IMR-90 (cell line): ENCODE measurements at regions not wholly inside any gene's neighbourhood (a gene's known extent, or its start where the extent isn't known, plus 50 kb on each side); places are given as distances from the start of the nearest gene placed in this dataset.

Experiments used
- ATAC-seq: fragments of 200-7000 bp; cut with Tn5 transposase; 2 replicates; pipeline ENCODE4 v1.9.1; 2020; ENCODE audit warnings: low read depth, mild to moderate bottlenecking, moderate library complexity
- BruUV-seq: library from RNA; stranded (reverse); fragments of 400-500 nt; replicated peaks from 2 replicates; lab custom pipeline; 2021; lab: Mats Ljungman, UMichigan
- CTCF ChIA-PET: fragments of 300-600 bp; formaldehyde crosslinking; extraction: SDS; loops from one replicate; lab custom pipeline; 2021; ENCODE audit warnings: antibody characterized with exemption; lab: Yijun Ruan, JAX
- POLR2A ChIA-PET: fragments of 300-600 bp; sonication (Branson Sonifier 250); formaldehyde crosslinking; loops from one replicate; lab custom pipeline; 2022; ENCODE audit warnings: antibody characterized with exemption; ENCODE audit not compliant: unreplicated experiment; lab: Charles Lee
- DNase-seq: peaks from one replicate; pipeline ENCODE4 v3.0.0; 2013
- H2AFZ ChIP-seq: replicated peaks from 2 replicates; pipeline ENCODE3; 2013; ENCODE audit warnings: low read length, mild to moderate bottlenecking; ENCODE audit not compliant: poor library complexity
- H2AK5ac ChIP-seq: 2 replicates; pipeline ENCODE4 v1.6.1; 2013; ENCODE audit warnings: low read depth, low read length, inconsistent platforms
- H2AK9ac ChIP-seq: replicated peaks from 2 replicates; pipeline ENCODE3; 2013; ENCODE audit warnings: mild to moderate bottlenecking, low read depth, low read length, moderate library complexity; ENCODE audit not compliant: poor library complexity
- H2BK120ac ChIP-seq: 2 replicates; pipeline ENCODE4 v1.6.1; 2013; ENCODE audit warnings: low read depth, low read length, inconsistent platforms
- H2BK15ac ChIP-seq: 3 replicates; pipeline ENCODE4 v1.6.1; 2013; ENCODE audit warnings: low read depth, low read length, inconsistent platforms
- H2BK20ac ChIP-seq: 2 replicates; pipeline ENCODE4 v1.6.1; 2013; ENCODE audit warnings: low read depth, mild to moderate bottlenecking, inconsistent platforms, low read length, moderate library complexity
- H2BK5ac ChIP-seq: 2 replicates; pipeline ENCODE4 v1.6.1; 2013; ENCODE audit warnings: mild to moderate bottlenecking, low read depth, low read length, inconsistent platforms; ENCODE audit not compliant: poor library complexity, severe bottlenecking
- H3K14ac ChIP-seq: replicated peaks from 2 replicates; pipeline ENCODE4 v1.6.1; 2013; ENCODE audit warnings: low read depth, low read length, inconsistent platforms
- H3K18ac ChIP-seq: 2 replicates; pipeline ENCODE4 v1.6.1; 2013; ENCODE audit warnings: low read depth, low read length, control low read depth
- H3K23ac ChIP-seq: 2 replicates; pipeline ENCODE4 v1.6.1; 2013; ENCODE audit warnings: low read depth, low read length, inconsistent platforms
- H3K27ac ChIP-seq: 2 replicates; pipeline ENCODE4 v1.5.1; 2013; ENCODE audit warnings: mild to moderate bottlenecking, control low read depth, low read length; ENCODE audit not compliant: insufficient read depth
- H3K27me3 ChIP-seq: 2 replicates; pipeline ENCODE4 v1.6.1; 2013; ENCODE audit warnings: low read length; ENCODE audit not compliant: control insufficient read depth, insufficient read depth
- H3K36me3 ChIP-seq: 2 replicates; pipeline ENCODE4 v1.6.1; 2013; ENCODE audit warnings: low read length, mixed read lengths; ENCODE audit not compliant: control insufficient read depth, insufficient read depth
- H3K4ac ChIP-seq: 2 replicates; pipeline ENCODE4 v1.6.1; 2013; ENCODE audit warnings: low read depth, low read length, inconsistent platforms
- H3K4me1 ChIP-seq: 2 replicates; pipeline ENCODE4 v1.6.1; 2013; ENCODE audit warnings: low read length, mixed read lengths; ENCODE audit not compliant: control insufficient read depth, insufficient read depth
- H3K4me2 ChIP-seq: 2 replicates; pipeline ENCODE4 v1.6.1; 2013; ENCODE audit warnings: low read depth, mild to moderate bottlenecking, control low read depth, low read length, moderate library complexity
- H3K4me3 ChIP-seq: 2 replicates; pipeline ENCODE4 v1.5.1; 2013; ENCODE audit warnings: low read depth, mild to moderate bottlenecking, control low read depth, low read length, moderate library complexity; ENCODE audit not compliant: insufficient read depth
- H3K56ac ChIP-seq: 2 replicates; pipeline ENCODE4 v1.6.1; 2013; ENCODE audit warnings: low read length, inconsistent platforms; ENCODE audit not compliant: insufficient read depth; ENCODE audit errors: extremely low read depth
- H3K79me1 ChIP-seq, 2 experiments: 2 replicates each; pipeline ENCODE4 v1.6.1; 2013; ENCODE audit warnings: low read length in 2 of 2, inconsistent platforms in 1 of 2, low read depth in 1 of 2
- H3K9ac ChIP-seq: 2 replicates; pipeline ENCODE4 v1.6.1; 2013; ENCODE audit warnings: low read depth, low read length, control low read depth
- H3K9me1 ChIP-seq: 2 replicates; pipeline ENCODE4 v1.6.1; 2013; ENCODE audit warnings: low read length, inconsistent platforms; ENCODE audit not compliant: insufficient read depth
- H3K9me3 ChIP-seq: 2 replicates; pipeline ENCODE4 v1.6.1; 2013; ENCODE audit warnings: low read length; ENCODE audit not compliant: control insufficient read depth, insufficient read depth
- H4K20me1 ChIP-seq: 2 replicates; pipeline ENCODE4 v1.6.1; 2013; ENCODE audit warnings: low read length, inconsistent platforms; ENCODE audit not compliant: insufficient read depth
- H4K5ac ChIP-seq: 2 replicates; pipeline ENCODE4 v1.6.1; 2013; ENCODE audit warnings: mild to moderate bottlenecking, low read depth, low read length, control low read depth
- H4K8ac ChIP-seq, 2 experiments: 2 replicates each; pipeline ENCODE4 v1.6.1; 2013; ENCODE audit warnings: low read depth in 2 of 2, low read length in 2 of 2, control low read depth in 1 of 2, inconsistent platforms in 1 of 2
- H4K91ac ChIP-seq: 2 replicates; pipeline ENCODE4 v1.6.1; 2013; ENCODE audit warnings: low read depth, low read length, inconsistent platforms; ENCODE audit not compliant: insufficient read depth
- BHLHE40 ChIP-seq: fragments of 150-350 bp; IDR thresholded peaks from 2 replicates; pipeline ENCODE4 v1.6.1; 2016; ENCODE audit warnings: mild to moderate bottlenecking, low read depth, low read length
- CHD1 ChIP-seq: IDR thresholded peaks from 2 replicates; pipeline ENCODE4 v1.6.1; 2012; ENCODE audit warnings: low read depth, low read length, improper control_type of control experiment
- CTCF ChIP-seq: conservative IDR thresholded peaks from 2 replicates; pipeline ENCODE4 v1.5.1; 2012; ENCODE audit warnings: mild to moderate bottlenecking, low read depth, low read length, improper control_type of control experiment
- FOS ChIP-seq: fragments of 150-350 bp; IDR thresholded peaks from 2 replicates; pipeline ENCODE4 v1.6.1; 2016; ENCODE audit warnings: low read depth, low read length
- MAZ ChIP-seq: IDR thresholded peaks from 2 replicates; pipeline ENCODE4 v1.6.1; 2012; ENCODE audit warnings: low read depth, mild to moderate bottlenecking, low read length, improper control_type of control experiment, moderate library complexity, borderline replicate concordance
- MXI1 ChIP-seq: IDR thresholded peaks from 2 replicates; pipeline ENCODE4 v1.6.1; 2012; ENCODE audit warnings: low read depth, mild to moderate bottlenecking, low read length, moderate library complexity, borderline replicate concordance
- POLR2A ChIP-seq: IDR thresholded peaks from 2 replicates; pipeline ENCODE4 v1.6.1; 2012; ENCODE audit warnings: mild to moderate bottlenecking, low read depth, low read length
- RFX5 ChIP-seq: IDR thresholded peaks from 2 replicates; pipeline ENCODE4 v1.8.0; 2012; ENCODE audit warnings: low read depth, mild to moderate bottlenecking, low read length, moderate library complexity
- WGBS, 2 experiments: methylation state at CpG; one replicate each; pipeline versions ENCODE4 v1.1.5 to v1.1.7; 2013; ENCODE audit warnings: missing lambda C conversion rate in 2 of 2; ENCODE audit not compliant: insufficient read length in 1 of 2; ENCODE audit errors: extremely low coverage in 2 of 2; 5-methylcytosine and 5-hydroxymethylcytosine counted together
- dilution Hi-C: fragments of 300-500 bp; cut with HindIII; formaldehyde crosslinking; loops from one replicate; pipeline ENCODE4 v1.14.3; 2018; ENCODE audit warnings: low sequenced_read_pairs; ENCODE audit not compliant: unreplicated experiment
- in situ Hi-C: fragments of 300-500 bp; cut with MboI; formaldehyde crosslinking; loops from 3 replicates; pipeline ENCODE4 v1.14.3; 2019; ENCODE audit warnings: low sequenced_read_pairs, inconsistent platforms, mixed read lengths
- intact Hi-C: fragments of 100-400 bp; cut with micrococcal nuclease; formaldehyde crosslinking; loops from 2 replicates; pipeline ENCODE4 v1.10.0; 2022
- TF ChIP-seq, protein P1 (sequence below): fragments of 150-350 bp; IDR thresholded peaks from 2 replicates; pipeline ENCODE4 v1.6.1; 2017; ENCODE audit warnings: mild to moderate bottlenecking, antibody characterized with exemption, low read length, low read depth

DNA sequence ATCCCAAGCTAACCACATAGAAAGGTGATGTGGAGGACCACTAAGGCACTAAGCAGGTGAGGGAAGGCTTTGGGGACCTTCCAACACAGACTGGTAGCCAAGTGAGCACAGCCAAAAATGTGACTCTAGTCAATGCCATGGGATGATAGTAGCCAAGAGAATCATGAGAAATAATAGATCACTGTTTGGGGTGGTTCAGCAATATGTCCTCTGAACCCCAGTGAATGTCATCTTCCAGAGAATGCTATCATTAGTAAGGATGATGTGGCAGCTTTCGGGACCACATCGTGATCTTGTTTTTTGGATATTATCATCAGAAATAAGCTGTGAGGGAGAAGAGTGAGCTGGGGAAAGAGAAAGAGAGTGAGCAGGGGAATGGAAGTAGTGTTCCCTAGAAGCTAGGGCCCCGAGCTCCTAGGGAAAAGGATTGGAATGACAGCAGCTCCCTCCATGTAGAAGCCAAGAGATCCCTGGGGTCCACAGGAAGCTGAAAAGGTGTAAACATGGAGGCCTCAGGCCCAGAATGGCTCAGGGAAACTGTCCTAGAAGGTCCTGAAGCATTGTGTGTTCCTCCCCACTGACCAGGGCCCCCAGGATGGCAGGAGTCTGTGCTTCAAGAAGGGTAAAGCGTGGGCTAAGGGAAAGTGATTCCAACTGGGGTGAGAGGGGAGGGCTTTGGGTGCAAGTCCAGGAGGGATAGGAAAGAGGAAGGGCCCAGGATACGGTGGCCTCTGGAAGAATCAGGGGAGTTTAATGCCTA lies 56.6 kb upstream of the KLF13 start:
- BruUV-seq: no TSS peak
- Histone ChIP-seq H3K9me1 (no peaks in the 10 kb centered on the region), H2BK20ac (no peak overlapping the region), H4K20me1 (no peaks in the 10 kb centered on the region), H4K8ac (no peak overlapping the region), H3K9ac (no peak overlapping the region), H3K4me1 (no peaks in the 10 kb centered on the region), H3K9me3 (no peaks in the 10 kb centered on the region), H2AK9ac (no peak overlapping the region), H2BK15ac (no peak overlapping the region), H3K18ac (no peak overlapping the region), H3K27ac (no peak overlapping the region), H3K4me3 (no peak overlapping the region), H3K4me2 (no peak overlapping the region), H2BK120ac (no peak overlapping the region), H3K23ac (no peak overlapping the region), H3K14ac (no peak overlapping the region), H4K5ac (no peak overlapping the region), H2AFZ (no peak overlapping the region), H3K36me3 (no peaks in the 10 kb centered on the region), H2AK5ac (no peak overlapping the region), H2BK5ac (no peak overlapping the region), H3K56ac (no peak overlapping the region), H3K79me1 (no peaks in the 10 kb centered on the region), H3K27me3 (peaks cover 4% of the 10 kb centered on the region; the same call in 1 of the 2 replicates), H3K4ac (no peak overlapping the region), H4K91ac (no peak overlapping the region)
- dilution Hi-C loops: no loop called here
- ChIA-PET CTCF (no interaction called here), POLR2A (no interaction called here)
- TF ChIP-seq CTCF (no peak), BHLHE40 (no peak), POLR2A (no peak), CHD1 (no peak), RFX5 (no peak), MXI1 (no peak), MAZ (no peak), FOS (no peak)
- TF ChIP-seq, protein P1, sequence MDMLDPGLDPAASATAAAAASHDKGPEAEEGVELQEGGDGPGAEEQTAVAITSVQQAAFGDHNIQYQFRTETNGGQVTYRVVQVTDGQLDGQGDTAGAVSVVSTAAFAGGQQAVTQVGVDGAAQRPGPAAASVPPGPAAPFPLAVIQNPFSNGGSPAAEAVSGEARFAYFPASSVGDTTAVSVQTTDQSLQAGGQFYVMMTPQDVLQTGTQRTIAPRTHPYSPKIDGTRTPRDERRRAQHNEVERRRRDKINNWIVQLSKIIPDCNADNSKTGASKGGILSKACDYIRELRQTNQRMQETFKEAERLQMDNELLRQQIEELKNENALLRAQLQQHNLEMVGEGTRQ: no peak
- DNase-seq (no peak), ATAC-seq (no peak)
- intact Hi-C loops: no loop called here
- in situ Hi-C loops: no loop called here
- WGBS, 2 experiments: 76% methylated on average over 3 of the region's 5 CpGs; no CpG with 5 or more reads in 1 of the 2 experiments
